MCF 10A (cell line): ENCODE measurements at regions not wholly inside any gene's neighbourhood (a gene's known extent, or its start where the extent isn't known, plus 50 kb on each side); places are given as distances from the start of the nearest gene placed in this dataset.

Source experiments
- BruUV-seq: library from RNA; stranded (reverse); fragments of 400-500 nt; replicated peaks from 2 replicates; lab custom pipeline; 2021; lab: Mats Ljungman, UMichigan
- CTCF ChIA-PET: fragments of 300-600 bp; sonication (Branson Sonifier 250); formaldehyde crosslinking; extraction: SDS; loops from one replicate; lab custom pipeline; 2021; ENCODE audit warnings: antibody characterized with exemption, inconsistent platforms; lab: Yijun Ruan, JAX
- POLR2A ChIA-PET: fragments of 300-600, 350-650 bp; sonication (Branson Sonifier 250); formaldehyde crosslinking; extraction: SDS; loops from one replicate; lab custom pipeline; 2020; ENCODE audit warnings: antibody characterized with exemption, inconsistent platforms; lab: Yijun Ruan, JAX
- DNase-seq: peaks from one replicate; pipeline ENCODE4 v3.0.0-alpha.2; 2018; ENCODE audit not compliant: unreplicated experiment
- H3K27ac Mint-ChIP-seq: one replicate; pipeline ENCODE4 v1.8.0; 2022; ENCODE audit warnings: mild to moderate bottlenecking, low read depth, mixed read lengths; ENCODE audit not compliant: unreplicated experiment
- H3K27me3 Mint-ChIP-seq: one replicate; pipeline ENCODE4 v1.8.0; 2022; ENCODE audit warnings: mixed read lengths; ENCODE audit not compliant: insufficient read depth, unreplicated experiment
- H3K36me3 Mint-ChIP-seq: one replicate; pipeline ENCODE4 v1.8.0; 2022; ENCODE audit warnings: mild to moderate bottlenecking, moderate library complexity, mixed read lengths; ENCODE audit not compliant: insufficient read depth, unreplicated experiment
- H3K4me1 Mint-ChIP-seq: one replicate; pipeline ENCODE4 v1.8.0; 2022; ENCODE audit warnings: mixed read lengths; ENCODE audit not compliant: insufficient read depth, unreplicated experiment
- H3K4me3 Mint-ChIP-seq: one replicate; pipeline ENCODE4 v1.8.0; 2022; ENCODE audit warnings: mild to moderate bottlenecking, moderate library complexity, mixed read lengths; ENCODE audit not compliant: unreplicated experiment
- H3K9me3 Mint-ChIP-seq: one replicate; pipeline ENCODE4 v1.8.0; 2022; ENCODE audit warnings: mixed read lengths; ENCODE audit not compliant: unreplicated experiment
- CTCF ChIP-seq: fragments of 200-600 bp; IDR thresholded peaks from one replicate; pipeline ENCODE4 v1.8.0; 2022; ENCODE audit warnings: antibody characterized with exemption, mild to moderate bottlenecking; ENCODE audit not compliant: unreplicated experiment
- intact Hi-C: fragments of 100-400 bp; cut with micrococcal nuclease; formaldehyde crosslinking; loops from 2 replicates; pipeline ENCODE4 v1.14.1; 2022

GRCh38 chr1:188888386-188888785, 1589.3 kb downstream of the BRINP3 start:
- H3K27ac Mint-ChIP-seq: no peak overlapping the region
- ChIA-PET CTCF (no interaction called here), POLR2A (no interaction called here)
- no peaks in the 10 kb centered on the region for H3K4me1 Mint-ChIP-seq
- no peak for DNase-seq
- no peak for TF ChIP-seq CTCF
- intact Hi-C loops: no loop called here
- no peaks in the 10 kb centered on the region for H3K27me3 Mint-ChIP-seq
- no peak overlapping the region for H3K4me3 Mint-ChIP-seq
- BruUV-seq: no TSS peak
- H3K9me3 Mint-ChIP-seq: no peaks in the 10 kb centered on the region
- H3K36me3 Mint-ChIP-seq: no peaks in the 10 kb centered on the region

GRCh38 chr1:188889166-188889565, 1588.5 kb downstream of the BRINP3 start:
- Mint-ChIP-seq H3K27ac (no peak overlapping the region), H3K36me3 (no peaks in the 10 kb centered on the region), H3K27me3 (no peaks in the 10 kb centered on the region), H3K9me3 (no peaks in the 10 kb centered on the region), H3K4me3 (no peak overlapping the region), H3K4me1 (no peaks in the 10 kb centered on the region)
- POLR2A ChIA-PET: no interaction called here
- intact Hi-C loops: no loop called here
- CTCF ChIA-PET: no interaction called here
- no peak for DNase-seq
- no TSS peak for BruUV-seq
- no peak for TF ChIP-seq CTCF

GRCh38 chr1:188891958-188892357, 1585.7 kb downstream of the BRINP3 start:
- H3K4me3 Mint-ChIP-seq: no peak overlapping the region
- no peaks in the 10 kb centered on the region for H3K4me1 Mint-ChIP-seq
- H3K9me3 Mint-ChIP-seq: no peaks in the 10 kb centered on the region
- no TSS peak for BruUV-seq
- H3K36me3 Mint-ChIP-seq: no peaks in the 10 kb centered on the region
- ChIA-PET CTCF (interaction anchor here (0.6 kb wide), 1 partner anchor 115 kb away, joined by 3 read pairs; no protein-coding TSS in a partner anchor), POLR2A (no interaction called here)
- DNase-seq: no peak
- H3K27me3 Mint-ChIP-seq: no peaks in the 10 kb centered on the region
- intact Hi-C loops: no loop called here
- no peak overlapping the region for H3K27ac Mint-ChIP-seq
- no peak for TF ChIP-seq CTCF

GRCh38 chr1:188895611-188896010, 1582.1 kb downstream of the BRINP3 start:
- POLR2A ChIA-PET: interaction anchor here (0.6 kb wide), 1 partner anchor 1619 kb away, joined by 3 read pairs; no protein-coding TSS in a partner anchor
- intact Hi-C loops: no loop called here
- CTCF ChIA-PET: interaction anchor here (0.7 kb wide), 1 partner anchor 894 kb away, joined by 3 read pairs; no protein-coding TSS in a partner anchor
- no peak for DNase-seq
- H3K36me3 Mint-ChIP-seq: no peaks in the 10 kb centered on the region
- no TSS peak for BruUV-seq
- H3K4me3 Mint-ChIP-seq: no peak overlapping the region
- H3K27ac Mint-ChIP-seq: no peak overlapping the region
- H3K27me3 Mint-ChIP-seq: no peaks in the 10 kb centered on the region
- no peaks in the 10 kb centered on the region for H3K9me3 Mint-ChIP-seq
- TF ChIP-seq CTCF: no peak
- no peaks in the 10 kb centered on the region for H3K4me1 Mint-ChIP-seq
